Trophoblast cell (in vitro differentiated cells and primary cell): ENCODE measurements at regions not wholly inside any gene's neighbourhood (a gene's known extent, or its start where the extent isn't known, plus 50 kb on each side); places are given as distances from the start of the nearest gene placed in this dataset.

Experiments
- DNase-seq, 2 donors: peaks; one replicate each; pipeline ENCODE4 v3.0.0-alpha.2; 2016
- H2AFZ ChIP-seq: 2 replicates; pipeline ENCODE4 v1.6.1; 2013; ENCODE audit warnings: low read length, moderate library complexity, mild to moderate bottlenecking; ENCODE audit not compliant: insufficient read depth, poor library complexity
- H2AK5ac ChIP-seq: 2 replicates; pipeline ENCODE4 v1.6.1; 2013; ENCODE audit warnings: mild to moderate bottlenecking, low read length
- H2BK120ac ChIP-seq: 2 replicates; pipeline ENCODE4 v1.6.1; 2013; ENCODE audit warnings: low read length, mild to moderate bottlenecking, moderate library complexity; ENCODE audit not compliant: insufficient read depth, poor library complexity
- H2BK12ac ChIP-seq: 2 replicates; pipeline ENCODE4 v1.6.1; 2013; ENCODE audit warnings: mild to moderate bottlenecking, low read length, moderate library complexity
- H2BK5ac ChIP-seq: 2 replicates; pipeline ENCODE4 v1.6.1; 2013; ENCODE audit warnings: low read length, low read depth, moderate library complexity, mild to moderate bottlenecking; ENCODE audit not compliant: poor library complexity
- H3K14ac ChIP-seq: 2 replicates; pipeline ENCODE4 v1.6.1; 2013; ENCODE audit warnings: mild to moderate bottlenecking, low read length
- H3K18ac ChIP-seq: 2 replicates; pipeline ENCODE4 v1.6.1; 2013; ENCODE audit warnings: mild to moderate bottlenecking, low read length
- H3K23ac ChIP-seq: 2 replicates; pipeline ENCODE4 v1.6.1; 2013; ENCODE audit warnings: low read length
- H3K27ac ChIP-seq: 2 replicates; pipeline ENCODE4 v1.5.1; 2013; ENCODE audit warnings: low read depth, mild to moderate bottlenecking, inconsistent platforms, low read length, moderate library complexity
- H3K27me3 ChIP-seq: 2 replicates; pipeline ENCODE4 v1.6.1; 2013; ENCODE audit warnings: inconsistent platforms, mild to moderate bottlenecking, low read length, moderate library complexity; ENCODE audit not compliant: insufficient read depth
- H3K36me3 ChIP-seq, 2 experiments: 1 replicate in 1 of 2; 2 replicates in 1 of 2; pipeline ENCODE4 v1.6.1; 2013; ENCODE audit warnings: low read length in 2 of 2, mild to moderate bottlenecking in 2 of 2, moderate library complexity in 1 of 2; ENCODE audit not compliant: insufficient read depth in 2 of 2, control insufficient read depth in 1 of 2
- H3K4ac ChIP-seq: 2 replicates; pipeline ENCODE4 v1.6.1; 2013; ENCODE audit warnings: low read depth, mild to moderate bottlenecking, low read length, moderate library complexity
- H3K4me1 ChIP-seq, 2 experiments: 1 replicate in 1 of 2; 2 replicates in 1 of 2; pipeline ENCODE4 v1.6.1; 2013; ENCODE audit warnings: low read length in 2 of 2, mild to moderate bottlenecking in 2 of 2, moderate library complexity in 1 of 2; ENCODE audit not compliant: insufficient read depth in 2 of 2, control insufficient read depth in 1 of 2
- H3K4me2 ChIP-seq: 2 replicates; pipeline ENCODE4 v1.6.1; 2013; ENCODE audit warnings: inconsistent platforms, mild to moderate bottlenecking, low read length, moderate library complexity
- H3K4me3 ChIP-seq: 2 replicates; pipeline ENCODE4 v1.5.1; 2013; ENCODE audit warnings: mild to moderate bottlenecking, low read depth, low read length, inconsistent platforms
- H3K79me1 ChIP-seq: one replicate; pipeline ENCODE4 v1.6.1; 2013; ENCODE audit warnings: low read length
- H3K79me2 ChIP-seq: 2 replicates; pipeline ENCODE4 v1.6.1; 2013; ENCODE audit warnings: low read length, mild to moderate bottlenecking; ENCODE audit not compliant: control insufficient read depth, insufficient read depth, poor library complexity
- H3K9ac ChIP-seq: 2 replicates; pipeline ENCODE4 v1.6.1; 2013; ENCODE audit warnings: mild to moderate bottlenecking, low read length
- H3K9me3 ChIP-seq: 2 replicates; pipeline ENCODE4 v1.6.1; 2013; ENCODE audit warnings: low read depth, mild to moderate bottlenecking, control low read depth, inconsistent platforms, low read length; ENCODE audit not compliant: insufficient read depth
- H4K12ac ChIP-seq: 2 replicates; pipeline ENCODE4 v1.6.1; 2013; ENCODE audit warnings: low read depth, mild to moderate bottlenecking, low read length, moderate library complexity
- H4K8ac ChIP-seq: 2 replicates; pipeline ENCODE4 v1.6.1; 2013; ENCODE audit warnings: low read depth, mild to moderate bottlenecking, low read length, moderate library complexity
- H4K91ac ChIP-seq: one replicate; pipeline ENCODE4 v1.6.1; 2013; ENCODE audit warnings: low read depth, mild to moderate bottlenecking, low read length, moderate library complexity
- WGBS: extraction: QIAGEN DNeasy Blood & Tissue Kit; methylation state at CpG from one replicate; pipeline ENCODE4 v1.1.7; 2013; ENCODE audit warnings: missing lambda C conversion rate; ENCODE audit not compliant: insufficient read length, insufficient coverage; ENCODE audit errors: extremely low coverage; 5-methylcytosine and 5-hydroxymethylcytosine counted together

GRCh38 chr10:6729861-6730344, 149.8 kb upstream of the PRKCQ start:
- Histone ChIP-seq H3K36me3 (no peaks in the 10 kb centered on the region), H3K4me2 (no peak overlapping the region)

GRCh38 chr10:6729071-6729774, 149.1 kb upstream of the PRKCQ start:
- Histone ChIP-seq H2BK120ac (no peak overlapping the region), H3K27me3 (no peaks in the 10 kb centered on the region), H3K9me3 (no peaks in the 10 kb centered on the region), H3K4ac (no peak overlapping the region), H3K9ac (no peak overlapping the region), H2BK5ac (no peak overlapping the region), H2AFZ (no peak overlapping the region), H3K27ac (no peak overlapping the region), H2BK12ac (no peak overlapping the region), H3K79me2 (no peaks in the 10 kb centered on the region), H2AK5ac (no peak overlapping the region), H3K23ac (no peak overlapping the region), H4K12ac (no peak overlapping the region), H3K79me1 (no peaks in the 10 kb centered on the region), H3K4me1 (no peaks in the 10 kb centered on the region), H3K4me3 (no peak overlapping the region), H3K18ac (no peak overlapping the region), H3K14ac (no peak overlapping the region), H4K8ac (no peak overlapping the region), H4K91ac (no peak overlapping the region), H3K36me3 (no peaks in the 10 kb centered on the region), H3K4me2 (no peak overlapping the region)
- no peak for DNase-seq
- no CpG with 5 or more reads among the region's 6 CpGs for WGBS

More at GRCh38 chr10:6729861-6730344, 149.8 kb upstream of the PRKCQ start:
- H2BK12ac ChIP-seq: no peak overlapping the region
- H2AK5ac ChIP-seq: no peak overlapping the region
- H3K9me3 ChIP-seq: no peaks in the 10 kb centered on the region
- H4K8ac ChIP-seq: no peak overlapping the region
- no peak overlapping the region for H4K12ac ChIP-seq
- H2AFZ ChIP-seq: no peak overlapping the region
- no peak overlapping the region for H3K14ac ChIP-seq
- no peak overlapping the region for H3K9ac ChIP-seq
- H3K27me3 ChIP-seq: no peaks in the 10 kb centered on the region
- no peak overlapping the region for H4K91ac ChIP-seq
- H3K18ac ChIP-seq: no peak overlapping the region
- no peak overlapping the region for H3K27ac ChIP-seq
- H3K23ac ChIP-seq: no peak overlapping the region
- no peak for DNase-seq
- H3K79me1 ChIP-seq: no peaks in the 10 kb centered on the region
- H2BK5ac ChIP-seq: no peak overlapping the region
- H3K79me2 ChIP-seq: no peaks in the 10 kb centered on the region
- no peaks in the 10 kb centered on the region for H3K4me1 ChIP-seq
- H2BK120ac ChIP-seq: no peak overlapping the region
- H3K4ac ChIP-seq: no peak overlapping the region
- H3K4me3 ChIP-seq: no peak overlapping the region
- no CpG with 5 or more reads among the region's 7 CpGs for WGBS

GRCh38 chr10:6726924-6727323, 146.8 kb upstream of the PRKCQ start:
- no peaks in the 10 kb centered on the region for H3K36me3 ChIP-seq
- no peak overlapping the region for H4K8ac ChIP-seq
- H2AK5ac ChIP-seq: no peak overlapping the region
- no peak overlapping the region for H4K12ac ChIP-seq
- no peak overlapping the region for H2BK12ac ChIP-seq
- WGBS: no CpG with 5 or more reads among the region's 3 CpGs
- no peaks in the 10 kb centered on the region for H3K79me2 ChIP-seq
- no peak overlapping the region for H3K27ac ChIP-seq
- no peak overlapping the region for H3K4me3 ChIP-seq
- no peaks in the 10 kb centered on the region for H3K9me3 ChIP-seq
- H2BK120ac ChIP-seq: no peak overlapping the region
- DNase-seq: no peak
- no peak overlapping the region for H3K23ac ChIP-seq
- no peak overlapping the region for H3K18ac ChIP-seq
- H3K14ac ChIP-seq: no peak overlapping the region
- no peak overlapping the region for H3K4me2 ChIP-seq
- H3K4me1 ChIP-seq: no peaks in the 10 kb centered on the region
- H4K91ac ChIP-seq: no peak overlapping the region
- no peak overlapping the region for H3K4ac ChIP-seq
- H2AFZ ChIP-seq: no peak overlapping the region
- H3K79me1 ChIP-seq: no peaks in the 10 kb centered on the region
- H3K9ac ChIP-seq: no peak overlapping the region
- H3K27me3 ChIP-seq: no peaks in the 10 kb centered on the region
- no peak overlapping the region for H2BK5ac ChIP-seq

- no peak overlapping the region for H2AFZ ChIP-seq
- no peak overlapping the region for H3K14ac ChIP-seq
- H4K8ac ChIP-seq: no peak overlapping the region
- no peak overlapping the region for H4K12ac ChIP-seq
- H3K4me1 ChIP-seq: no peaks in the 10 kb centered on the region
- no peak overlapping the region for H4K91ac ChIP-seq
- no peak overlapping the region for H3K27ac ChIP-seq
- no peaks in the 10 kb centered on the region for H3K27me3 ChIP-seq
- no CpG with 5 or more reads among the region's 1 CpG for WGBS
- H3K4me2 ChIP-seq: no peak overlapping the region
- no peak overlapping the region for H2AK5ac ChIP-seq
- H3K18ac ChIP-seq: no peak overlapping the region
- H3K4ac ChIP-seq: no peak overlapping the region
- H2BK12ac ChIP-seq: no peak overlapping the region
- no peak for DNase-seq
- H3K36me3 ChIP-seq: no peaks in the 10 kb centered on the region
- H2BK120ac ChIP-seq: no peak overlapping the region
- H3K79me1 ChIP-seq: no peaks in the 10 kb centered on the region
- no peak overlapping the region for H2BK5ac ChIP-seq
- no peak overlapping the region for H3K9ac ChIP-seq
- no peak overlapping the region for H3K4me3 ChIP-seq
- H3K79me2 ChIP-seq: no peaks in the 10 kb centered on the region
- H3K23ac ChIP-seq: no peak overlapping the region
- no peaks in the 10 kb centered on the region for H3K9me3 ChIP-seq
These were observed 142.5 kb upstream of the PRKCQ start for GRCh38 chr10:6722616-6723004.
